ENCODE measurements at regions not wholly inside any gene's neighbourhood (a gene's known extent, or its start where the extent isn't known, plus 50 kb on each side); places are given as distances from the start of the nearest gene placed in this dataset.

- Histone ChIP-seq H3K4me3 (ENCODE audit: low read length) (no peak overlapping the region), H2AFZ (ENCODE audit: low read depth, low read length) (no peak overlapping the region), H3K79me2 (replicated peaks; ENCODE audit: insufficient read depth, low read length) (no peaks in the 10 kb centered on the region), H3K9me2 (ENCODE audit: insufficient read depth, low read length) (no peaks in the 10 kb centered on the region), H3K27me3 (ENCODE audit: insufficient read depth, low read depth, low read length) (no peaks in the 10 kb centered on the region), H3K27ac (ENCODE audit: low read length) (no peak overlapping the region), H3K4me2 (ENCODE audit: low read length) (no peak overlapping the region), H3K36me3 (ENCODE audit: insufficient read depth, low read length) (no peaks in the 10 kb centered on the region), H4K20me1 (ENCODE audit: insufficient read depth) (no peaks in the 10 kb centered on the region), H3K9ac (ENCODE audit: low read length) (no peak overlapping the region), H3K9me3 (ENCODE audit: low read length) (no peaks in the 10 kb centered on the region), H3F3A (ENCODE audit: insufficient read depth, low read length, poor library complexity, severe bottlenecking) (no peaks in the 10 kb centered on the region)
- TF ChIP-seq TAF1 (IDR thresholded peaks at IDR 0.05; ENCODE audit: low read depth), result no peak
- TF ChIP-seq EZH2 (IDR thresholded peaks at IDR 0.05; ENCODE audit: borderline replicate concordance, insufficient read depth, low read length, poor library complexity, severe bottlenecking), result no peak
- TF ChIP-seq EP300 (conservative IDR thresholded peaks at IDR 0.05; ENCODE audit: poor library complexity, severe bottlenecking), result no peak
- no peak for TF ChIP-seq RAD21 (conservative IDR thresholded peaks at IDR 0.05)
- TF ChIP-seq REST (IDR thresholded peaks at IDR 0.05; ENCODE audit: borderline replicate concordance), result no peak
- no peak for TF ChIP-seq MXI1 (conservative IDR thresholded peaks at IDR 0.05; ENCODE audit: poor library complexity, severe bottlenecking)
- TF ChIP-seq, protein P1, sequence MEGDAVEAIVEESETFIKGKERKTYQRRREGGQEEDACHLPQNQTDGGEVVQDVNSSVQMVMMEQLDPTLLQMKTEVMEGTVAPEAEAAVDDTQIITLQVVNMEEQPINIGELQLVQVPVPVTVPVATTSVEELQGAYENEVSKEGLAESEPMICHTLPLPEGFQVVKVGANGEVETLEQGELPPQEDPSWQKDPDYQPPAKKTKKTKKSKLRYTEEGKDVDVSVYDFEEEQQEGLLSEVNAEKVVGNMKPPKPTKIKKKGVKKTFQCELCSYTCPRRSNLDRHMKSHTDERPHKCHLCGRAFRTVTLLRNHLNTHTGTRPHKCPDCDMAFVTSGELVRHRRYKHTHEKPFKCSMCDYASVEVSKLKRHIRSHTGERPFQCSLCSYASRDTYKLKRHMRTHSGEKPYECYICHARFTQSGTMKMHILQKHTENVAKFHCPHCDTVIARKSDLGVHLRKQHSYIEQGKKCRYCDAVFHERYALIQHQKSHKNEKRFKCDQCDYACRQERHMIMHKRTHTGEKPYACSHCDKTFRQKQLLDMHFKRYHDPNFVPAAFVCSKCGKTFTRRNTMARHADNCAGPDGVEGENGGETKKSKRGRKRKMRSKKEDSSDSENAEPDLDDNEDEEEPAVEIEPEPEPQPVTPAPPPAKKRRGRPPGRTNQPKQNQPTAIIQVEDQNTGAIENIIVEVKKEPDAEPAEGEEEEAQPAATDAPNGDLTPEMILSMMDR (IDR thresholded peaks at IDR 0.05; ENCODE audit: poor library complexity, severe bottlenecking), result no peak
- no peak for TF ChIP-seq SMC3 (conservative IDR thresholded peaks at IDR 0.05; ENCODE audit: poor library complexity)
- no peak for TF ChIP-seq POLR2AphosphoS5 (IDR thresholded peaks at IDR 0.05)
These were observed 721.2 kb downstream of the XPNPEP1 start for GRCh38 chr10:109202111-109202510.

- Histone ChIP-seq H3K9ac (ENCODE audit: low read length) (no peak overlapping the region), H3K9me2 (ENCODE audit: insufficient read depth, low read length) (no peaks in the 10 kb centered on the region), H3F3A (ENCODE audit: insufficient read depth, low read length, poor library complexity, severe bottlenecking) (no peaks in the 10 kb centered on the region), H3K27me3 (ENCODE audit: insufficient read depth, low read depth, low read length) (no peaks in the 10 kb centered on the region), H3K4me2 (ENCODE audit: low read length) (no peak overlapping the region), H4K20me1 (ENCODE audit: insufficient read depth) (no peaks in the 10 kb centered on the region), H3K79me2 (replicated peaks; ENCODE audit: insufficient read depth, low read length) (no peaks in the 10 kb centered on the region), H2AFZ (ENCODE audit: low read depth, low read length) (no peak overlapping the region), H3K36me3 (ENCODE audit: insufficient read depth, low read length) (no peaks in the 10 kb centered on the region), H3K27ac (ENCODE audit: low read length) (no peak overlapping the region), H3K4me3 (ENCODE audit: low read length) (no peak overlapping the region), H3K9me3 (ENCODE audit: low read length) (no peaks in the 10 kb centered on the region)
- TF ChIP-seq, protein P1 (IDR thresholded peaks at IDR 0.05; ENCODE audit: poor library complexity, severe bottlenecking), result no peak
- no peak for TF ChIP-seq EZH2 (IDR thresholded peaks at IDR 0.05; ENCODE audit: borderline replicate concordance, insufficient read depth, low read length, poor library complexity, severe bottlenecking)
- no peak for TF ChIP-seq POLR2AphosphoS5 (IDR thresholded peaks at IDR 0.05)
- no peak for TF ChIP-seq REST (IDR thresholded peaks at IDR 0.05; ENCODE audit: borderline replicate concordance)
- TF ChIP-seq MXI1 (conservative IDR thresholded peaks at IDR 0.05; ENCODE audit: poor library complexity, severe bottlenecking), result no peak
- no peak for TF ChIP-seq EP300 (conservative IDR thresholded peaks at IDR 0.05; ENCODE audit: poor library complexity, severe bottlenecking)
- no peak for TF ChIP-seq SMC3 (conservative IDR thresholded peaks at IDR 0.05; ENCODE audit: poor library complexity)
- TF ChIP-seq RAD21 (conservative IDR thresholded peaks at IDR 0.05), result no peak
- TF ChIP-seq TAF1 (IDR thresholded peaks at IDR 0.05; ENCODE audit: low read depth), result no peak
These were observed 722.7 kb downstream of the XPNPEP1 start for GRCh38 chr10:109200646-109201045.
